NCI-H524 treated with DMSO at 0.1 percent for 48 hours (cell line): ENCODE measurements at regions not wholly inside any gene's neighbourhood (a gene's known extent, or its start where the extent isn't known, plus 50 kb on each side); places are given as distances from the start of the nearest gene placed in this dataset.
"Not testable (repeated sequence)": the region's sequence is repeated elsewhere in the genome, so short reads cannot be mapped to it uniquely, and the experiment has no call there.

Experiments
- DNase-seq: peaks from one replicate; lab custom pipeline; 2025; lab: John Stamatoyannopoulos, UW

- DNase-seq = no peak
These were observed 252.4 kb upstream of the B3GALT2 start for GRCh38 chr1:193438771-193439170.

- DNase-seq = no peak
These were observed 251.9 kb upstream of the B3GALT2 start for GRCh38 chr1:193438312-193438711.

GRCh38 chr1:193437785-193438184, 251.4 kb upstream of the B3GALT2 start:
- no peak for DNase-seq

- not testable (repeated sequence) for DNase-seq
These were observed 250.9 kb upstream of the B3GALT2 start for GRCh38 chr1:193437333-193437732.

GRCh38 chr1:193435781-193436180, 249.4 kb upstream of the B3GALT2 start:
- DNase-seq = no peak

- DNase-seq = no peak
These were observed 247.9 kb upstream of the B3GALT2 start for GRCh38 chr1:193434319-193434718.

- no peak for DNase-seq
These were observed 247.2 kb upstream of the B3GALT2 start for GRCh38 chr1:193433599-193433998.

- DNase-seq = no peak
These were observed 246.7 kb upstream of the B3GALT2 start for GRCh38 chr1:193432979-193433587.

GRCh38 chr1:193431265-193431977, 245.0 kb upstream of the B3GALT2 start:
- DNase-seq = no peak

GRCh38 chr1:193427524-193427923, 241.1 kb upstream of the B3GALT2 start:
- no peak for DNase-seq

- no peak for DNase-seq
These were observed 239.6 kb upstream of the B3GALT2 start for GRCh38 chr1:193426061-193426460.

- DNase-seq = no peak
These were observed 235.1 kb upstream of the B3GALT2 start for GRCh38 chr1:193421487-193421886.

GRCh38 chr1:193419295-193419694, 232.9 kb upstream of the B3GALT2 start:
- DNase-seq = no peak

- no peak for DNase-seq
These were observed 232.3 kb upstream of the B3GALT2 start for GRCh38 chr1:193418745-193419058.

- no peak for DNase-seq
These were observed 231.7 kb upstream of the B3GALT2 start for GRCh38 chr1:193417945-193418744.

GRCh38 chr1:193417403-193417802, 231.0 kb upstream of the B3GALT2 start:
- DNase-seq = no peak

GRCh38 chr1:193416226-193417024, 230.0 kb upstream of the B3GALT2 start:
- no peak for DNase-seq

- DNase-seq = no peak
These were observed 228.8 kb upstream of the B3GALT2 start for GRCh38 chr1:193415256-193415655.

- no peak for DNase-seq
These were observed 227.0 kb upstream of the B3GALT2 start for GRCh38 chr1:193413376-193413775.

GRCh38 chr1:193412748-193413147, 226.3 kb upstream of the B3GALT2 start:
- DNase-seq = no peak

GRCh38 chr1:193411714-193412113, 225.3 kb upstream of the B3GALT2 start:
- DNase-seq = no peak

- no peak for DNase-seq
These were observed 224.8 kb upstream of the B3GALT2 start for GRCh38 chr1:193411215-193411614.
